ENCODE measurements at regions not wholly inside any gene's neighbourhood (a gene's known extent, or its start where the extent isn't known, plus 50 kb on each side); places are given as distances from the start of the nearest gene placed in this dataset.

DNA sequence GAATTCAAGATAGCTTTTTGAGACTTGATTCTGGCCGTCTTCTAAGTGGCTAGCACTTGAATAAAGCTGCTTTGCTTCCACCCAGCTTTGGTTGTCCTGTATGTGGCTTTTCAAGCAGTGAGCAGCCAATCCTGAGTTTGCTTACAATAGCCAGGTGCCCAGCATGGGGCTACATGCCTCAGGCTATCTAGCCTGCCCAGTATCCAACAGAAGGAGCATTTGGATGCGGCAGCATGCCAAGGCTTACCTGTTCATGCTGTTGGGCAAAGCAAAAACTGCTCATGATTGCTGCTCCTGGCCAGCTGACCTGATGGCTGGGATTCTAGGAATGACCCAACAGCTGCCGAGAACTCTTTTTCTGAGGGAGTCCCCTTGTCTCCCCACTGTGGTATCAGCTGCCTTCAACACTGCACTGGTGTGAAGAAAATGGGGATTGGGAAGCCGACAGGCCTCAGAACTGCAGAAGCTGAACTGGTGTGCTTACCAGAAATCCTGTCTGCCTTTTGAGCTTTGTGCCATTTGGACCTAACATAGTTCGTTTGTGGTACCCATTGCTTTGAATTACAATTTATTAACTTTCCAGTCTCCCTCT lies 618.9 kb upstream of the IGFBP3 start:
- TF ChIP-seq, protein P1, sequence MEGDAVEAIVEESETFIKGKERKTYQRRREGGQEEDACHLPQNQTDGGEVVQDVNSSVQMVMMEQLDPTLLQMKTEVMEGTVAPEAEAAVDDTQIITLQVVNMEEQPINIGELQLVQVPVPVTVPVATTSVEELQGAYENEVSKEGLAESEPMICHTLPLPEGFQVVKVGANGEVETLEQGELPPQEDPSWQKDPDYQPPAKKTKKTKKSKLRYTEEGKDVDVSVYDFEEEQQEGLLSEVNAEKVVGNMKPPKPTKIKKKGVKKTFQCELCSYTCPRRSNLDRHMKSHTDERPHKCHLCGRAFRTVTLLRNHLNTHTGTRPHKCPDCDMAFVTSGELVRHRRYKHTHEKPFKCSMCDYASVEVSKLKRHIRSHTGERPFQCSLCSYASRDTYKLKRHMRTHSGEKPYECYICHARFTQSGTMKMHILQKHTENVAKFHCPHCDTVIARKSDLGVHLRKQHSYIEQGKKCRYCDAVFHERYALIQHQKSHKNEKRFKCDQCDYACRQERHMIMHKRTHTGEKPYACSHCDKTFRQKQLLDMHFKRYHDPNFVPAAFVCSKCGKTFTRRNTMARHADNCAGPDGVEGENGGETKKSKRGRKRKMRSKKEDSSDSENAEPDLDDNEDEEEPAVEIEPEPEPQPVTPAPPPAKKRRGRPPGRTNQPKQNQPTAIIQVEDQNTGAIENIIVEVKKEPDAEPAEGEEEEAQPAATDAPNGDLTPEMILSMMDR (IDR thresholded peaks at IDR 0.05): no peak
- no peak for TF ChIP-seq POLR2A (IDR thresholded peaks at IDR 0.05)
